IMR-90 (cell line): ENCODE measurements at regions not wholly inside any gene's neighbourhood (a gene's known extent, or its start where the extent isn't known, plus 50 kb on each side); places are given as distances from the start of the nearest gene placed in this dataset.

ENCODE experiments used
- ATAC-seq: fragments of 200-7000 bp; cut with Tn5 transposase; 2 replicates; pipeline ENCODE4 v1.9.1; 2020; ENCODE audit warnings: low read depth, mild to moderate bottlenecking, moderate library complexity
- BruUV-seq: library from RNA; stranded (reverse); fragments of 400-500 nt; replicated peaks from 2 replicates; lab custom pipeline; 2021; lab: Mats Ljungman, UMichigan
- CTCF ChIA-PET: fragments of 300-600 bp; formaldehyde crosslinking; extraction: SDS; loops from one replicate; lab custom pipeline; 2021; ENCODE audit warnings: antibody characterized with exemption; lab: Yijun Ruan, JAX
- POLR2A ChIA-PET: fragments of 300-600 bp; sonication (Branson Sonifier 250); formaldehyde crosslinking; loops from one replicate; lab custom pipeline; 2022; ENCODE audit warnings: antibody characterized with exemption; ENCODE audit not compliant: unreplicated experiment; lab: Charles Lee
- DNase-seq: peaks from one replicate; pipeline ENCODE4 v3.0.0; 2013
- H2AFZ ChIP-seq: replicated peaks from 2 replicates; pipeline ENCODE3; 2013; ENCODE audit warnings: low read length, mild to moderate bottlenecking; ENCODE audit not compliant: poor library complexity
- H2AK5ac ChIP-seq: 2 replicates; pipeline ENCODE4 v1.6.1; 2013; ENCODE audit warnings: low read depth, low read length, inconsistent platforms
- H2AK9ac ChIP-seq: replicated peaks from 2 replicates; pipeline ENCODE3; 2013; ENCODE audit warnings: mild to moderate bottlenecking, low read depth, low read length, moderate library complexity; ENCODE audit not compliant: poor library complexity
- H2BK120ac ChIP-seq: 2 replicates; pipeline ENCODE4 v1.6.1; 2013; ENCODE audit warnings: low read depth, low read length, inconsistent platforms
- H2BK15ac ChIP-seq: 3 replicates; pipeline ENCODE4 v1.6.1; 2013; ENCODE audit warnings: low read depth, low read length, inconsistent platforms
- H2BK20ac ChIP-seq: 2 replicates; pipeline ENCODE4 v1.6.1; 2013; ENCODE audit warnings: low read depth, mild to moderate bottlenecking, inconsistent platforms, low read length, moderate library complexity
- H2BK5ac ChIP-seq: 2 replicates; pipeline ENCODE4 v1.6.1; 2013; ENCODE audit warnings: mild to moderate bottlenecking, low read depth, low read length, inconsistent platforms; ENCODE audit not compliant: poor library complexity, severe bottlenecking
- H3K14ac ChIP-seq: replicated peaks from 2 replicates; pipeline ENCODE4 v1.6.1; 2013; ENCODE audit warnings: low read depth, low read length, inconsistent platforms
- H3K18ac ChIP-seq: 2 replicates; pipeline ENCODE4 v1.6.1; 2013; ENCODE audit warnings: low read depth, low read length, control low read depth
- H3K23ac ChIP-seq: 2 replicates; pipeline ENCODE4 v1.6.1; 2013; ENCODE audit warnings: low read depth, low read length, inconsistent platforms
- H3K27ac ChIP-seq: 2 replicates; pipeline ENCODE4 v1.5.1; 2013; ENCODE audit warnings: mild to moderate bottlenecking, control low read depth, low read length; ENCODE audit not compliant: insufficient read depth
- H3K27me3 ChIP-seq: 2 replicates; pipeline ENCODE4 v1.6.1; 2013; ENCODE audit warnings: low read length; ENCODE audit not compliant: control insufficient read depth, insufficient read depth
- H3K36me3 ChIP-seq: 2 replicates; pipeline ENCODE4 v1.6.1; 2013; ENCODE audit warnings: low read length, mixed read lengths; ENCODE audit not compliant: control insufficient read depth, insufficient read depth
- H3K4ac ChIP-seq: 2 replicates; pipeline ENCODE4 v1.6.1; 2013; ENCODE audit warnings: low read depth, low read length, inconsistent platforms
- H3K4me1 ChIP-seq: 2 replicates; pipeline ENCODE4 v1.6.1; 2013; ENCODE audit warnings: low read length, mixed read lengths; ENCODE audit not compliant: control insufficient read depth, insufficient read depth
- H3K4me2 ChIP-seq: 2 replicates; pipeline ENCODE4 v1.6.1; 2013; ENCODE audit warnings: low read depth, mild to moderate bottlenecking, control low read depth, low read length, moderate library complexity
- H3K4me3 ChIP-seq: 2 replicates; pipeline ENCODE4 v1.5.1; 2013; ENCODE audit warnings: low read depth, mild to moderate bottlenecking, control low read depth, low read length, moderate library complexity; ENCODE audit not compliant: insufficient read depth
- H3K56ac ChIP-seq: 2 replicates; pipeline ENCODE4 v1.6.1; 2013; ENCODE audit warnings: low read length, inconsistent platforms; ENCODE audit not compliant: insufficient read depth; ENCODE audit errors: extremely low read depth
- H3K79me1 ChIP-seq, 2 experiments: 2 replicates each; pipeline ENCODE4 v1.6.1; 2013; ENCODE audit warnings: low read length in 2 of 2, inconsistent platforms in 1 of 2, low read depth in 1 of 2
- H3K9ac ChIP-seq: 2 replicates; pipeline ENCODE4 v1.6.1; 2013; ENCODE audit warnings: low read depth, low read length, control low read depth
- H3K9me1 ChIP-seq: 2 replicates; pipeline ENCODE4 v1.6.1; 2013; ENCODE audit warnings: low read length, inconsistent platforms; ENCODE audit not compliant: insufficient read depth
- H3K9me3 ChIP-seq: 2 replicates; pipeline ENCODE4 v1.6.1; 2013; ENCODE audit warnings: low read length; ENCODE audit not compliant: control insufficient read depth, insufficient read depth
- H4K20me1 ChIP-seq: 2 replicates; pipeline ENCODE4 v1.6.1; 2013; ENCODE audit warnings: low read length, inconsistent platforms; ENCODE audit not compliant: insufficient read depth
- H4K5ac ChIP-seq: 2 replicates; pipeline ENCODE4 v1.6.1; 2013; ENCODE audit warnings: mild to moderate bottlenecking, low read depth, low read length, control low read depth
- H4K8ac ChIP-seq, 2 experiments: 2 replicates each; pipeline ENCODE4 v1.6.1; 2013; ENCODE audit warnings: low read depth in 2 of 2, low read length in 2 of 2, control low read depth in 1 of 2, inconsistent platforms in 1 of 2
- H4K91ac ChIP-seq: 2 replicates; pipeline ENCODE4 v1.6.1; 2013; ENCODE audit warnings: low read depth, low read length, inconsistent platforms; ENCODE audit not compliant: insufficient read depth
- CEBPB ChIP-seq: IDR thresholded peaks from 2 replicates; pipeline ENCODE4 v1.6.1; 2012; ENCODE audit warnings: low read depth, low read length, improper control_type of control experiment
- CHD1 ChIP-seq: IDR thresholded peaks from 2 replicates; pipeline ENCODE4 v1.6.1; 2012; ENCODE audit warnings: low read depth, low read length, improper control_type of control experiment
- MAZ ChIP-seq: IDR thresholded peaks from 2 replicates; pipeline ENCODE4 v1.6.1; 2012; ENCODE audit warnings: low read depth, mild to moderate bottlenecking, low read length, improper control_type of control experiment, moderate library complexity, borderline replicate concordance
- NFE2L2 ChIP-seq: fragments of 150-350 bp; IDR thresholded peaks from 2 replicates; pipeline ENCODE4 v1.6.1; 2016; ENCODE audit warnings: low read depth, mild to moderate bottlenecking, low read length
- POLR2A ChIP-seq: IDR thresholded peaks from 2 replicates; pipeline ENCODE4 v1.6.1; 2012; ENCODE audit warnings: mild to moderate bottlenecking, low read depth, low read length
- RFX5 ChIP-seq: IDR thresholded peaks from 2 replicates; pipeline ENCODE4 v1.8.0; 2012; ENCODE audit warnings: low read depth, mild to moderate bottlenecking, low read length, moderate library complexity
- WGBS, 2 experiments: methylation state at CpG; one replicate each; pipeline versions ENCODE4 v1.1.5 to v1.1.7; 2013; ENCODE audit warnings: missing lambda C conversion rate in 2 of 2; ENCODE audit not compliant: insufficient read length in 1 of 2; ENCODE audit errors: extremely low coverage in 2 of 2; 5-methylcytosine and 5-hydroxymethylcytosine counted together
- dilution Hi-C: fragments of 300-500 bp; cut with HindIII; formaldehyde crosslinking; loops from one replicate; pipeline ENCODE4 v1.14.3; 2018; ENCODE audit warnings: low sequenced_read_pairs; ENCODE audit not compliant: unreplicated experiment
- in situ Hi-C: fragments of 300-500 bp; cut with MboI; formaldehyde crosslinking; loops from 3 replicates; pipeline ENCODE4 v1.14.3; 2019; ENCODE audit warnings: low sequenced_read_pairs, inconsistent platforms, mixed read lengths
- intact Hi-C: fragments of 100-400 bp; cut with micrococcal nuclease; formaldehyde crosslinking; loops from 2 replicates; pipeline ENCODE4 v1.10.0; 2022
- TF ChIP-seq, protein P1 (sequence below): fragments of 150-350 bp; IDR thresholded peaks from 2 replicates; pipeline ENCODE4 v1.6.1; 2017; ENCODE audit warnings: mild to moderate bottlenecking, antibody characterized with exemption, low read length, low read depth

DNA sequence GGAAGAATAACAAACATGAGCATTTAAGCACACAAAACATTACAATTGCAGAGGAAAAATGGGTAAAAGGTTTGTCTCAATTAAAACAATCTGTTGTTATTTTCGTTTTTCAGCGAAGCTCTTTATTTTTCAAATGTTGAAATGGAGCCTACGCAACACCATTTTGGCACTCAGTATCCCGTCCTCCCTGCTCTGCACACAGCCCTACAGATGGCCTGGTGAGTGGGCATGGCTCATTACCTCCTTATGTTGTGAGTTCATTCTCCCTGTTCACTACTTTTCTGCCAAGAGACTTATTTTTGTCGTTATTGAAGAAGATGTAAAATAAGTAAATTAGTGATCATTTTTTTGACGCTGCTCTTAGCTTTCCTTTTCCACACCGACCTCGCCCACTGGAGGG lies 167.8 kb upstream of the CXCL12 start:
- Histone ChIP-seq H2BK5ac (no peak overlapping the region), H3K4me1 (no peaks in the 10 kb centered on the region), H3K27ac (no peak overlapping the region), H3K23ac (no peak overlapping the region), H2BK15ac (no peak overlapping the region), H2AFZ (no peak overlapping the region), H3K79me1 (no peaks in the 10 kb centered on the region), H3K18ac (no peak overlapping the region), H4K8ac (no peak overlapping the region), H3K14ac (no peak overlapping the region), H3K27me3 (peaks cover 8% of the 10 kb centered on the region; the same call in 1 of the 2 replicates), H3K9ac (no peak overlapping the region), H3K4ac (no peak overlapping the region), H3K9me3 (no peaks in the 10 kb centered on the region; the same call in 1 of the 2 replicates), H3K4me2 (no peak overlapping the region), H4K20me1 (no peaks in the 10 kb centered on the region), H3K4me3 (no peak overlapping the region), H3K9me1 (no peaks in the 10 kb centered on the region), H3K56ac (no peak overlapping the region), H2AK9ac (no peak overlapping the region), H2BK20ac (no peak overlapping the region), H2AK5ac (no peak overlapping the region), H3K36me3 (no peaks in the 10 kb centered on the region), H4K91ac (no peak overlapping the region), H4K5ac (no peak overlapping the region), H2BK120ac (no peak overlapping the region)
- TF ChIP-seq, protein P1, sequence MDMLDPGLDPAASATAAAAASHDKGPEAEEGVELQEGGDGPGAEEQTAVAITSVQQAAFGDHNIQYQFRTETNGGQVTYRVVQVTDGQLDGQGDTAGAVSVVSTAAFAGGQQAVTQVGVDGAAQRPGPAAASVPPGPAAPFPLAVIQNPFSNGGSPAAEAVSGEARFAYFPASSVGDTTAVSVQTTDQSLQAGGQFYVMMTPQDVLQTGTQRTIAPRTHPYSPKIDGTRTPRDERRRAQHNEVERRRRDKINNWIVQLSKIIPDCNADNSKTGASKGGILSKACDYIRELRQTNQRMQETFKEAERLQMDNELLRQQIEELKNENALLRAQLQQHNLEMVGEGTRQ, result no peak
- TF ChIP-seq POLR2A (no peak), CHD1 (no peak), NFE2L2 (no peak), MAZ (no peak), CEBPB (no peak), RFX5 (no peak)
- WGBS, 2 experiments, result no CpG with 5 or more reads among the region's 8 CpGs
- DNase-seq, result no peak
- intact Hi-C loops, result no loop called here
- in situ Hi-C loops, result no loop called here
- no TSS peak for BruUV-seq
- ChIA-PET CTCF (no interaction called here), POLR2A (no interaction called here)
- ATAC-seq, result no peak
- dilution Hi-C loops, result no loop called here
